ENCODE measurements at regions not wholly inside any gene's neighbourhood (a gene's known extent, or its start where the extent isn't known, plus 50 kb on each side); places are given as distances from the start of the nearest gene placed in this dataset.

DNA sequence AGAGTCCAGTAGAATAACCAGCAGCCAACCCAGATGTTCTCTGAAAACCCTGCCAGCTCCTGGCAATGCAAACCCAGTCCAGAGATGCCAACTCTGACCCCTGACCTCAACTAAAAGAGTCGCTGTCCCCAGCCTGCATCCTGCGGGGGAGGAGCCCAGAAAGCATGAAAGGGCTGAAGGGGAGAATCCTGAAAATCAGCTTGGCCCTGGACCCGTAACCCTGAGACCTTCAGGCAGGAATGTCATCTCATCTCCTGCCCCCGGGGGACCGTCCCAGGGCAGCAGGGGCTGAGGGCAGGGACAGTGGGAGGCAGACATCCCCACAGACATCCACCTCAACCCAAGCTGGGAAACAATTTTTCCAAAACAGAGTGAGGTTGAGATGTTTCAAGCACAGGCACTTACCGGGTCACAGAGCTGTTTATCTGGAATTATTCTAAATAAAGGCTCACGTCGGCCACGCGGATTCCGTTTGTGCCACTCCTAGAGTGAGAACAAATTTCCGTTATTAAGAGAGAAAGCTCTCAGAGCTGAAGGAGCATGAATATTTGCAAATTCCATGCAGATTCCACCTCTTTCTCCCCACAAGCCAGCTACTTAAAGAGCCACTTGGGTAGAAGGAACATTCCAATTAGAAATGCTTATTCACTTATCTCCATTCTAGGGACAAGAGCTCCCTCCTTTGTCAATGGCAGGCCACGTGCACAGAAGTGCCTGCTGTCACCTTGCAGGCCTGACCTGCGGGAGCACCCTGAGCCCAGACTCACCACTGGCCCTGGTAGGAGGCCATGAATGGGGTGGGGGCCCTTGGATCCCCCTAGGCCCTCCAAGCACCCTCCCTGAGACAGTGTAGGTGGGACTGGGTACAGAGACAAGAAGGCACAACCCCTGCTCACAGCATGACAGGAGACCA, 240.1 kb downstream of the NPHP4 start:
- Histone ChIP-seq H3K27me3 (ENCODE audit: control insufficient read depth, insufficient read depth, low read length) (no peaks in the 10 kb centered on the region), H3K9ac (no peak overlapping the region), H3K36me3 (ENCODE audit: control insufficient read depth, insufficient read depth, low read length) (no peaks in the 10 kb centered on the region), H3K27ac (no peak overlapping the region), H3K79me2 (no peaks in the 10 kb centered on the region), H3K9me3 (ENCODE audit: control insufficient read depth, low read length) (no peaks in the 10 kb centered on the region), H3K4me3 (ENCODE audit: low read depth, low read length) (no peak overlapping the region), H2AFZ (no peak overlapping the region), H3K4me1 (no peaks in the 10 kb centered on the region), H3K4me2 (ENCODE audit: low read length) (no peak overlapping the region)
- TF ChIP-seq, protein P1, sequence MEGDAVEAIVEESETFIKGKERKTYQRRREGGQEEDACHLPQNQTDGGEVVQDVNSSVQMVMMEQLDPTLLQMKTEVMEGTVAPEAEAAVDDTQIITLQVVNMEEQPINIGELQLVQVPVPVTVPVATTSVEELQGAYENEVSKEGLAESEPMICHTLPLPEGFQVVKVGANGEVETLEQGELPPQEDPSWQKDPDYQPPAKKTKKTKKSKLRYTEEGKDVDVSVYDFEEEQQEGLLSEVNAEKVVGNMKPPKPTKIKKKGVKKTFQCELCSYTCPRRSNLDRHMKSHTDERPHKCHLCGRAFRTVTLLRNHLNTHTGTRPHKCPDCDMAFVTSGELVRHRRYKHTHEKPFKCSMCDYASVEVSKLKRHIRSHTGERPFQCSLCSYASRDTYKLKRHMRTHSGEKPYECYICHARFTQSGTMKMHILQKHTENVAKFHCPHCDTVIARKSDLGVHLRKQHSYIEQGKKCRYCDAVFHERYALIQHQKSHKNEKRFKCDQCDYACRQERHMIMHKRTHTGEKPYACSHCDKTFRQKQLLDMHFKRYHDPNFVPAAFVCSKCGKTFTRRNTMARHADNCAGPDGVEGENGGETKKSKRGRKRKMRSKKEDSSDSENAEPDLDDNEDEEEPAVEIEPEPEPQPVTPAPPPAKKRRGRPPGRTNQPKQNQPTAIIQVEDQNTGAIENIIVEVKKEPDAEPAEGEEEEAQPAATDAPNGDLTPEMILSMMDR (IDR thresholded peaks at IDR 0.05) = no peak

- no peak overlapping the region for H3K4me3 ChIP-seq (ENCODE audit: low read depth, low read length)
- no peak overlapping the region for H2AFZ ChIP-seq
- H3K27ac ChIP-seq = no peak overlapping the region
- no peaks in the 10 kb centered on the region for H3K79me2 ChIP-seq
- H3K4me1 ChIP-seq = no peaks in the 10 kb centered on the region
- TF ChIP-seq, protein P1 (IDR thresholded peaks at IDR 0.05) = no peak
- H3K27me3 ChIP-seq (ENCODE audit: control insufficient read depth, insufficient read depth, low read length) = no peaks in the 10 kb centered on the region
- H3K4me2 ChIP-seq (ENCODE audit: low read length) = no peak overlapping the region
- H3K36me3 ChIP-seq (ENCODE audit: control insufficient read depth, insufficient read depth, low read length) = no peaks in the 10 kb centered on the region
- no peaks in the 10 kb centered on the region for H3K9me3 ChIP-seq (ENCODE audit: control insufficient read depth, low read length)
- H3K9ac ChIP-seq = no peak overlapping the region
Observed at GRCh38 chr1:5751163-5751540, 241.1 kb downstream of the NPHP4 start.

DNA sequence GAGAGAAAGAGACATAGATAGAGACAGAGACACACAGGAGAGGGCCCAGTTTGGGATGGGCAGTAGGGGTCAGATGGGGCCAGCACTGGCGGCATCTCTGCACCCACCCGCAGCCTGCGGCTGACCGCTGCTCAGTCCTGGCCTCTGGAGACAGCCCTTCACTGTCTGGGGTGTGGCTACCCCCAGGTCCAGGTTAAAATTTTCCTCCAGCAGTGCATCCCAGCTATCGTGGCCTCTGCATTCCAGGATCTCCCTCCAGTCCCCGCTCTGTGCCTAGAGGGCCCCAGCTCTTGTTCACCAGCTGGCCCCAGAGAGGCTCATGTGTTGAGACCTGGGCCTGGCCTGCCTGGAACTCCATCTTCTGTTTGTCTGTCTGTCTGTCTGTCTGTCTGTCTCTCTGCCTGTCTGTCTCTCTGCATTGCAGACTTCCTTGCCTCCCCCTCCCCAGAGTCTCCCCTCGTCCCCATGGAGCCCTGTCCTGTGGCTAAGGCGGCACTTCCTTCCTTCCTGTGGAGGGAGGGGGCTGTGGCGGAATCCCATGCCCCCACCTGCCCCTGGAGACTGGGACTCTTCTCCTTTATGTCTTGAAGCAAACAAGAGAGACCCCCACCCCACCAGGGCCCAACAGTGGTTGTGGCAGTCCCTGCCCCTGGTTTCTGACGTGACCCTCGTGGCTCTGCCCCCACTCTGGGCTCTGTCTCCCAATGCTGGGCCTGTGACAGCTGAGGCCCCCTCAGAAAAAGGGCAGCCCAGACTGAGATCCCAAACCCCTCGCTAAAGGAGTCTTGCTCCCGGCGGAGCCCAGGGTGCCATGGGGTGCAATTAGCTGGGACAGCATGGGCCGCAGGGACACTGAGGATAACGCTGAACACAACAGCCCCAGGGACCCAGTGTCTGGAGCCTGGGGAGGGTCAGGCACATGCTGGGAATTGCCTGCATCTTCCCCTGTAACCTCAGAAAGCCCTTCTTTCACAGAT, 241.8 kb downstream of the NPHP4 start:
- Histone ChIP-seq H3K4me2 (ENCODE audit: low read length) (no peak overlapping the region), H3K27ac (no peak overlapping the region), H3K27me3 (ENCODE audit: control insufficient read depth, insufficient read depth, low read length) (no peaks in the 10 kb centered on the region)

DNA sequence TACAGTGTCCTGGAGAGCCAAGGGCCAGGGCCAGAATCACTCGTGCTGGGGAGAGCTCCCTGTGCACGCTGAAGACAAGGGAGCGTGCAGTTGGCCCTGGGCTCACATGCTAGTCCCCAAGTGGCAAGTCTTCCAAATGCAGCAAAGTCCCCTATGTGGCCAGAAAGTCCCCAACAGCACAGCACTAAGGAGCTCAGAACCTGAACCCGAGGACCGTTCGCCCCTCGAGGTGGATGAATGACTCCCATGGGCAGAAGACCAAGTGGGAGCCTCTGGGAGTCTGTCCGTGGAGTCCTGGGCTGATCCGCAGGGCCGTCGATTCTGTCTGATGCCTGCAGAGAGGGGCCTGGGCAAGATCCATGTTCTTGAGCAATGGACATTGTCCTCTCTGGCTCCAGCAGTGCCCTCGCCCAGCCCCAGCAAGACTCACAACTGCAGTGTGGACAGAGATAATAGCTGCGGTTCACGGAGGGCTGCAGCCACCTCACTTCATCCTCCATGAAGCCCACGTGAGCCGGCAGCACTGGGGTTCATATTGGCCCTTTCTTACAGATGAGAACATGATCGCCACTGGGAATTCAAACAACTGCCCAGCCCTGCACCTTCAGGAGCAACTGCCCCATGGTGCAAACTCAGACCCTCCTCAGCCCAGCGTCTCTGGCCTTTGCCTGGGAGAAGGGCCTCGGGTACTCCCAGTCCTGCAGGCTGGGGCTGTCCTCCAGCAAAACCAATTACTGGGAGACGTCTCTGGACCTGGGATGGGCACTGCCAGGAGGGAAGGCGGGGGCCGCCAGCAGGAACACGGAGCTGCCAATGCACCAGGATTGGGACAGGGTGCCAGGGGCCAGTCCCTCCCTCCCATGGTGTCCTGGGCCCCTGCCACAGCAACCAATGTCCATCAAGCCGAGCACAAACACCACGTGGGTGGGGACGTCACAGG, 243.7 kb downstream of the NPHP4 start:
- no peaks in the 10 kb centered on the region for H3K79me2 ChIP-seq
- H3K36me3 ChIP-seq (ENCODE audit: control insufficient read depth, insufficient read depth, low read length) = no peaks in the 10 kb centered on the region
- H3K27ac ChIP-seq = no peak overlapping the region
- no peak overlapping the region for H3K4me2 ChIP-seq (ENCODE audit: low read length)
- H2AFZ ChIP-seq = no peak overlapping the region
- H3K9ac ChIP-seq = no peak overlapping the region
- no peak overlapping the region for H3K4me3 ChIP-seq (ENCODE audit: low read depth, low read length)
- TF ChIP-seq, protein P1 (IDR thresholded peaks at IDR 0.05) = no peak
- no peaks in the 10 kb centered on the region for H3K4me1 ChIP-seq
- H3K9me3 ChIP-seq (ENCODE audit: control insufficient read depth, low read length) = no peaks in the 10 kb centered on the region
- H3K27me3 ChIP-seq (ENCODE audit: control insufficient read depth, insufficient read depth, low read length) = no peaks in the 10 kb centered on the region

More for the DNA sequence above, 241.8 kb downstream of the NPHP4 start:
- Histone ChIP-seq H3K9ac (no peak overlapping the region), H3K79me2 (no peaks in the 10 kb centered on the region), H2AFZ (no peak overlapping the region), H3K36me3 (ENCODE audit: control insufficient read depth, insufficient read depth, low read length) (no peaks in the 10 kb centered on the region), H3K4me1 (no peaks in the 10 kb centered on the region), H3K4me3 (ENCODE audit: low read depth, low read length) (no peak overlapping the region), H3K9me3 (ENCODE audit: control insufficient read depth, low read length) (no peaks in the 10 kb centered on the region)
- TF ChIP-seq, protein P1 (IDR thresholded peaks at IDR 0.05) = no peak
